ENCODE measurements at regions not wholly inside any gene's neighbourhood (a gene's known extent, or its start where the extent isn't known, plus 50 kb on each side); places are given as distances from the start of the nearest gene placed in this dataset.

DNA sequence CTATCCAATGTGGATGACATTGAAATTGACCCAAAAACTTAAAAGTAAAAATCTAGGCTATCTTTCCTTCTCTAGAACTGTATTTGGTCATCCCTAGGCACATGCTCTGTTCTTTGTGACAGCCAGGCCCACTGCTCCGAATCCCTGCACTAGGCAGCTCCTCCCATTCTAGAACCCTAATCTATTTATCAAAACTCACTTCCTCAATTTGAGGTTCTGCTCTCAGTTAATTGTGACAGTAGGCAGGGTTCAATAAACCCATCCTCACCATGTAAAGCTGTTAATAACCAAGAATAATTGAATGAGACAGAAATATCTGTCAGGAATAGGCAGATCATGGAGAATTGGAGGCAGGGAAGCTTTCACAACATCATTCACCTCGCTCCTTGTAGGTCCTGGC is 51.9 kb upstream of the IRF2 start (continued):
- no peak for TF ChIP-seq HDAC2 (IDR thresholded peaks at IDR 0.05; ENCODE audit: borderline replicate concordance in 1 of 2, low read depth in 2 of 2, low read length in 2 of 2)
